ENCODE measurements at regions not wholly inside any gene's neighbourhood (a gene's known extent, or its start where the extent isn't known, plus 50 kb on each side); places are given as distances from the start of the nearest gene placed in this dataset.

- TF ChIP-seq CTCF (IDR thresholded peaks at IDR 0.05) (no peak), POLR2AphosphoS5 (IDR thresholded peaks at IDR 0.05) (no peak), POLR2A (IDR thresholded peaks at IDR 0.05; ENCODE audit: low read depth) (no peak), EP300 (IDR thresholded peaks at IDR 0.05) (no peak)
Observed at GRCh38 chr1:87180682-87181081, 148.0 kb upstream of the LMO4 start.

Data from esophagus muscularis mucosa (tissue), 4 donors.